IMR-90 (cell line): ENCODE measurements at regions not wholly inside any gene's neighbourhood (a gene's known extent, or its start where the extent isn't known, plus 50 kb on each side); places are given as distances from the start of the nearest gene placed in this dataset.

Experiments
- ATAC-seq: fragments of 200-7000 bp; cut with Tn5 transposase; 2 replicates; pipeline ENCODE4 v1.9.1; 2020; ENCODE audit warnings: low read depth, mild to moderate bottlenecking, moderate library complexity
- BruUV-seq: library from RNA; stranded (reverse); fragments of 400-500 nt; replicated peaks from 2 replicates; lab custom pipeline; 2021; lab: Mats Ljungman, UMichigan
- CTCF ChIA-PET: fragments of 300-600 bp; formaldehyde crosslinking; extraction: SDS; loops from one replicate; lab custom pipeline; 2021; ENCODE audit warnings: antibody characterized with exemption; lab: Yijun Ruan, JAX
- POLR2A ChIA-PET: fragments of 300-600 bp; sonication (Branson Sonifier 250); formaldehyde crosslinking; loops from one replicate; lab custom pipeline; 2022; ENCODE audit warnings: antibody characterized with exemption; ENCODE audit not compliant: unreplicated experiment; lab: Charles Lee
- DNase-seq: peaks from one replicate; pipeline ENCODE4 v3.0.0; 2013
- H2AFZ ChIP-seq: replicated peaks from 2 replicates; pipeline ENCODE3; 2013; ENCODE audit warnings: low read length, mild to moderate bottlenecking; ENCODE audit not compliant: poor library complexity
- H2AK5ac ChIP-seq: 2 replicates; pipeline ENCODE4 v1.6.1; 2013; ENCODE audit warnings: low read depth, low read length, inconsistent platforms
- H2AK9ac ChIP-seq: replicated peaks from 2 replicates; pipeline ENCODE3; 2013; ENCODE audit warnings: mild to moderate bottlenecking, low read depth, low read length, moderate library complexity; ENCODE audit not compliant: poor library complexity
- H2BK120ac ChIP-seq: 2 replicates; pipeline ENCODE4 v1.6.1; 2013; ENCODE audit warnings: low read depth, low read length, inconsistent platforms
- H2BK15ac ChIP-seq: 3 replicates; pipeline ENCODE4 v1.6.1; 2013; ENCODE audit warnings: low read depth, low read length, inconsistent platforms
- H2BK20ac ChIP-seq: 2 replicates; pipeline ENCODE4 v1.6.1; 2013; ENCODE audit warnings: low read depth, mild to moderate bottlenecking, inconsistent platforms, low read length, moderate library complexity
- H2BK5ac ChIP-seq: 2 replicates; pipeline ENCODE4 v1.6.1; 2013; ENCODE audit warnings: mild to moderate bottlenecking, low read depth, low read length, inconsistent platforms; ENCODE audit not compliant: poor library complexity, severe bottlenecking
- H3K14ac ChIP-seq: replicated peaks from 2 replicates; pipeline ENCODE4 v1.6.1; 2013; ENCODE audit warnings: low read depth, low read length, inconsistent platforms
- H3K18ac ChIP-seq: 2 replicates; pipeline ENCODE4 v1.6.1; 2013; ENCODE audit warnings: low read depth, low read length, control low read depth
- H3K23ac ChIP-seq: 2 replicates; pipeline ENCODE4 v1.6.1; 2013; ENCODE audit warnings: low read depth, low read length, inconsistent platforms
- H3K27ac ChIP-seq: 2 replicates; pipeline ENCODE4 v1.5.1; 2013; ENCODE audit warnings: mild to moderate bottlenecking, control low read depth, low read length; ENCODE audit not compliant: insufficient read depth
- H3K27me3 ChIP-seq: 2 replicates; pipeline ENCODE4 v1.6.1; 2013; ENCODE audit warnings: low read length; ENCODE audit not compliant: control insufficient read depth, insufficient read depth
- H3K36me3 ChIP-seq: 2 replicates; pipeline ENCODE4 v1.6.1; 2013; ENCODE audit warnings: low read length, mixed read lengths; ENCODE audit not compliant: control insufficient read depth, insufficient read depth
- H3K4ac ChIP-seq: 2 replicates; pipeline ENCODE4 v1.6.1; 2013; ENCODE audit warnings: low read depth, low read length, inconsistent platforms
- H3K4me1 ChIP-seq: 2 replicates; pipeline ENCODE4 v1.6.1; 2013; ENCODE audit warnings: low read length, mixed read lengths; ENCODE audit not compliant: control insufficient read depth, insufficient read depth
- H3K4me2 ChIP-seq: 2 replicates; pipeline ENCODE4 v1.6.1; 2013; ENCODE audit warnings: low read depth, mild to moderate bottlenecking, control low read depth, low read length, moderate library complexity
- H3K4me3 ChIP-seq: 2 replicates; pipeline ENCODE4 v1.5.1; 2013; ENCODE audit warnings: low read depth, mild to moderate bottlenecking, control low read depth, low read length, moderate library complexity; ENCODE audit not compliant: insufficient read depth
- H3K56ac ChIP-seq: 2 replicates; pipeline ENCODE4 v1.6.1; 2013; ENCODE audit warnings: low read length, inconsistent platforms; ENCODE audit not compliant: insufficient read depth; ENCODE audit errors: extremely low read depth
- H3K79me1 ChIP-seq, 2 experiments: 2 replicates each; pipeline ENCODE4 v1.6.1; 2013; ENCODE audit warnings: low read length in 2 of 2, inconsistent platforms in 1 of 2, low read depth in 1 of 2
- H3K9ac ChIP-seq: 2 replicates; pipeline ENCODE4 v1.6.1; 2013; ENCODE audit warnings: low read depth, low read length, control low read depth
- H3K9me1 ChIP-seq: 2 replicates; pipeline ENCODE4 v1.6.1; 2013; ENCODE audit warnings: low read length, inconsistent platforms; ENCODE audit not compliant: insufficient read depth
- H3K9me3 ChIP-seq: 2 replicates; pipeline ENCODE4 v1.6.1; 2013; ENCODE audit warnings: low read length; ENCODE audit not compliant: control insufficient read depth, insufficient read depth
- H4K20me1 ChIP-seq: 2 replicates; pipeline ENCODE4 v1.6.1; 2013; ENCODE audit warnings: low read length, inconsistent platforms; ENCODE audit not compliant: insufficient read depth
- H4K5ac ChIP-seq: 2 replicates; pipeline ENCODE4 v1.6.1; 2013; ENCODE audit warnings: mild to moderate bottlenecking, low read depth, low read length, control low read depth
- H4K8ac ChIP-seq, 2 experiments: 2 replicates each; pipeline ENCODE4 v1.6.1; 2013; ENCODE audit warnings: low read depth in 2 of 2, low read length in 2 of 2, control low read depth in 1 of 2, inconsistent platforms in 1 of 2
- H4K91ac ChIP-seq: 2 replicates; pipeline ENCODE4 v1.6.1; 2013; ENCODE audit warnings: low read depth, low read length, inconsistent platforms; ENCODE audit not compliant: insufficient read depth
- CEBPB ChIP-seq: IDR thresholded peaks from 2 replicates; pipeline ENCODE4 v1.6.1; 2012; ENCODE audit warnings: low read depth, low read length, improper control_type of control experiment
- WGBS, 2 experiments: methylation state at CpG; one replicate each; pipeline versions ENCODE4 v1.1.5 to v1.1.7; 2013; ENCODE audit warnings: missing lambda C conversion rate in 2 of 2; ENCODE audit not compliant: insufficient read length in 1 of 2; ENCODE audit errors: extremely low coverage in 2 of 2; 5-methylcytosine and 5-hydroxymethylcytosine counted together
- dilution Hi-C: fragments of 300-500 bp; cut with HindIII; formaldehyde crosslinking; loops from one replicate; pipeline ENCODE4 v1.14.3; 2018; ENCODE audit warnings: low sequenced_read_pairs; ENCODE audit not compliant: unreplicated experiment
- in situ Hi-C: fragments of 300-500 bp; cut with MboI; formaldehyde crosslinking; loops from 3 replicates; pipeline ENCODE4 v1.14.3; 2019; ENCODE audit warnings: low sequenced_read_pairs, inconsistent platforms, mixed read lengths
- intact Hi-C: fragments of 100-400 bp; cut with micrococcal nuclease; formaldehyde crosslinking; loops from 2 replicates; pipeline ENCODE4 v1.10.0; 2022
- TF ChIP-seq, protein P1 (sequence below): conservative IDR thresholded peaks from 2 replicates; pipeline ENCODE4 v1.5.1; 2012; ENCODE audit warnings: mild to moderate bottlenecking, low read depth, low read length, improper control_type of control experiment
- TF ChIP-seq, protein P2 (sequence below): fragments of 150-350 bp; IDR thresholded peaks from 2 replicates; pipeline ENCODE4 v1.6.1; 2016; ENCODE audit warnings: low read depth, mild to moderate bottlenecking, low read length, moderate library complexity, borderline replicate concordance

DNA sequence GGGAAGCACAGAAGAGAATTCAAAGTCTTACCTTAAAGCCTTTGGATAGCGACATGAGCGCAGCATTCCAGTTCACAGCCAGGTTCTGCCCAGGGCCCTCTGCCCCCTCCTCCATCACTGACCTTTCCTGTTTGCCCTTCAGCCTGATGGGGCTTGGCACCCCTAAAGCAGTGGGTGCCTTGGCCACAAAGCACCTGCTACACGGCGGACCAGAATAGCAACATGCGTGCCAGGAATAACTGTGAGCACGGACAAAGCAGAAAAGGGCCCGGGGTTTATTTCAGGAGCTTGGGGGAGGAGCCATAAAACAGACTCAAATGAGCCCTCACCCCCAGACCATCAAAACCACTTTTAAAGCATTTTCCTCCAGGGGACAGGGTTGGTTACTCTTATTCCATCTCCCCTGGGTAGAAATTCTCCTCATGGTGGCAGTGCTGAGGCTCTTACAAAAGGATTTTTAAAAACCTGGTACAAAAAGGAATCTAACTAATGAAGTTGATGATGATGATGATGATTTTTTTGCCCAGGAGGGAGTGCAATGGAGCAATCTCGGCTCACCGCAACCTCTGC is 135.4 kb downstream of the KLF13 start:
- DNase-seq (no peak), ATAC-seq (peak; percentile 33; the same call in 1 of the 2 replicates)
- Histone ChIP-seq H3K9me1 (peaks cover 6% of the 10 kb centered on the region; the same call in 1 of the 2 replicates), H3K56ac (no peak overlapping the region), H2AK9ac (no peak overlapping the region), H3K9me3 (no peaks in the 10 kb centered on the region), H4K8ac (no peak overlapping the region), H3K79me1 (no peaks in the 10 kb centered on the region), H3K4me1 (peaks cover 4% of the 10 kb centered on the region), H3K27me3 (peaks cover 12% of the 10 kb centered on the region), H3K4me3 (no peak overlapping the region), H4K20me1 (no peaks in the 10 kb centered on the region), H3K9ac (no peak overlapping the region), H2BK5ac (no peak overlapping the region), H3K4ac (no peak overlapping the region), H2AFZ (no peak overlapping the region), H2AK5ac (no peak overlapping the region), H3K4me2 (no peak overlapping the region), H4K91ac (no peak overlapping the region), H3K18ac (no peak overlapping the region), H3K27ac (no peak overlapping the region), H2BK15ac (no peak overlapping the region), H2BK120ac (no peak overlapping the region), H3K23ac (no peak overlapping the region), H3K36me3 (no peaks in the 10 kb centered on the region), H4K5ac (no peak overlapping the region), H2BK20ac (no peak overlapping the region), H3K14ac (no peak overlapping the region)
- TF ChIP-seq, protein P1, sequence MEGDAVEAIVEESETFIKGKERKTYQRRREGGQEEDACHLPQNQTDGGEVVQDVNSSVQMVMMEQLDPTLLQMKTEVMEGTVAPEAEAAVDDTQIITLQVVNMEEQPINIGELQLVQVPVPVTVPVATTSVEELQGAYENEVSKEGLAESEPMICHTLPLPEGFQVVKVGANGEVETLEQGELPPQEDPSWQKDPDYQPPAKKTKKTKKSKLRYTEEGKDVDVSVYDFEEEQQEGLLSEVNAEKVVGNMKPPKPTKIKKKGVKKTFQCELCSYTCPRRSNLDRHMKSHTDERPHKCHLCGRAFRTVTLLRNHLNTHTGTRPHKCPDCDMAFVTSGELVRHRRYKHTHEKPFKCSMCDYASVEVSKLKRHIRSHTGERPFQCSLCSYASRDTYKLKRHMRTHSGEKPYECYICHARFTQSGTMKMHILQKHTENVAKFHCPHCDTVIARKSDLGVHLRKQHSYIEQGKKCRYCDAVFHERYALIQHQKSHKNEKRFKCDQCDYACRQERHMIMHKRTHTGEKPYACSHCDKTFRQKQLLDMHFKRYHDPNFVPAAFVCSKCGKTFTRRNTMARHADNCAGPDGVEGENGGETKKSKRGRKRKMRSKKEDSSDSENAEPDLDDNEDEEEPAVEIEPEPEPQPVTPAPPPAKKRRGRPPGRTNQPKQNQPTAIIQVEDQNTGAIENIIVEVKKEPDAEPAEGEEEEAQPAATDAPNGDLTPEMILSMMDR: peak; percentile 34; the same call in 1 of the 2 replicates
- TF ChIP-seq, protein P2, sequence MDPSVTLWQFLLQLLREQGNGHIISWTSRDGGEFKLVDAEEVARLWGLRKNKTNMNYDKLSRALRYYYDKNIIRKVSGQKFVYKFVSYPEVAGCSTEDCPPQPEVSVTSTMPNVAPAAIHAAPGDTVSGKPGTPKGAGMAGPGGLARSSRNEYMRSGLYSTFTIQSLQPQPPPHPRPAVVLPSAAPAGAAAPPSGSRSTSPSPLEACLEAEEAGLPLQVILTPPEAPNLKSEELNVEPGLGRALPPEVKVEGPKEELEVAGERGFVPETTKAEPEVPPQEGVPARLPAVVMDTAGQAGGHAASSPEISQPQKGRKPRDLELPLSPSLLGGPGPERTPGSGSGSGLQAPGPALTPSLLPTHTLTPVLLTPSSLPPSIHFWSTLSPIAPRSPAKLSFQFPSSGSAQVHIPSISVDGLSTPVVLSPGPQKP: no peak
- no peak for TF ChIP-seq CEBPB
- no TSS peak for BruUV-seq
- CTCF ChIA-PET: interaction anchor here (1.5 kb wide), 1 partner anchor 27 kb away, joined by 6 read pairs; no protein-coding TSS in a partner anchor
- POLR2A ChIA-PET: no interaction called here
- dilution Hi-C loops (no loop called here), in situ Hi-C loops (no loop called here), intact Hi-C loops (no loop called here)
- WGBS, 2 experiments: 100% methylated on average over 1 of the region's 9 CpGs; no CpG with 5 or more reads in 1 of the 2 experiments
